CD4-positive, alpha-beta T cell treated with Interleukin-6 for 4 hours (primary cell): ENCODE measurements at regions not wholly inside any gene's neighbourhood (a gene's known extent, or its start where the extent isn't known, plus 50 kb on each side); places are given as distances from the start of the nearest gene placed in this dataset.

Experiments
- DNase-seq: peaks from one replicate; pipeline ENCODE4 v3.0.0-alpha.2; 2020; ENCODE audit warnings: mixed read lengths

GRCh38 chr3:159559771-159560170, 428.9 kb upstream of the IL12A start:
- no peak for DNase-seq

- DNase-seq = no peak
Measured at GRCh38 chr3:159560214-159560979, 428.2 kb upstream of the IL12A start.

GRCh38 chr3:159565313-159565712, 423.3 kb upstream of the IL12A start:
- no peak for DNase-seq

- DNase-seq = no peak
Measured at GRCh38 chr3:159583662-159584061, 405.0 kb upstream of the IL12A start.

- no peak for DNase-seq
Measured at GRCh38 chr3:159584421-159584820, 404.2 kb upstream of the IL12A start.

GRCh38 chr3:159586571-159587202, 401.9 kb upstream of the IL12A start:
- no peak for DNase-seq

- no peak for DNase-seq
Measured at GRCh38 chr3:159593927-159594605, 394.6 kb upstream of the IL12A start.

GRCh38 chr3:159600291-159600690, 388.3 kb upstream of the IL12A start:
- no peak for DNase-seq

GRCh38 chr3:159604151-159604581, 384.5 kb upstream of the IL12A start:
- DNase-seq = no peak

GRCh38 chr3:159605101-159605500, 383.5 kb upstream of the IL12A start:
- DNase-seq = no peak

- DNase-seq = no peak
Measured at GRCh38 chr3:159605776-159606175, 382.9 kb upstream of the IL12A start.

- DNase-seq = no peak
Measured at GRCh38 chr3:159607856-159608255, 380.8 kb upstream of the IL12A start.

GRCh38 chr3:159608311-159608710, 380.3 kb upstream of the IL12A start:
- DNase-seq = no peak

GRCh38 chr3:159609625-159610024, 379.0 kb upstream of the IL12A start:
- DNase-seq = no peak

GRCh38 chr3:159616234-159616825, 372.3 kb upstream of the IL12A start:
- DNase-seq = no peak

- DNase-seq = no peak
Measured at GRCh38 chr3:159619341-159619885, 369.2 kb upstream of the IL12A start.

- DNase-seq = no peak
Measured at GRCh38 chr3:159620281-159620680, 368.4 kb upstream of the IL12A start.

GRCh38 chr3:159620873-159621272, 367.8 kb upstream of the IL12A start:
- DNase-seq = no peak

- no peak for DNase-seq
Measured at GRCh38 chr3:159624616-159625015, 364.0 kb upstream of the IL12A start.

- DNase-seq = no peak
Measured at GRCh38 chr3:159625594-159625993, 363.0 kb upstream of the IL12A start.

- no peak for DNase-seq
Measured at GRCh38 chr3:159626598-159626997, 362.0 kb upstream of the IL12A start.

GRCh38 chr3:159627229-159627628, 361.4 kb upstream of the IL12A start:
- DNase-seq = no peak

- DNase-seq = no peak
Measured at GRCh38 chr3:159627634-159628033, 361.0 kb upstream of the IL12A start.
